NCI-H82 (cell line): ENCODE measurements at regions not wholly inside any gene's neighbourhood (a gene's known extent, or its start where the extent isn't known, plus 50 kb on each side); places are given as distances from the start of the nearest gene placed in this dataset.

Experiments used
- DNase-seq: peaks from one replicate; lab custom pipeline; 2025; lab: John Stamatoyannopoulos, UW

- peak; percentile 25 for DNase-seq
Measured at GRCh38 chr16:59236804-59237458, 502.8 kb upstream of the GOT2 start.

DNA sequence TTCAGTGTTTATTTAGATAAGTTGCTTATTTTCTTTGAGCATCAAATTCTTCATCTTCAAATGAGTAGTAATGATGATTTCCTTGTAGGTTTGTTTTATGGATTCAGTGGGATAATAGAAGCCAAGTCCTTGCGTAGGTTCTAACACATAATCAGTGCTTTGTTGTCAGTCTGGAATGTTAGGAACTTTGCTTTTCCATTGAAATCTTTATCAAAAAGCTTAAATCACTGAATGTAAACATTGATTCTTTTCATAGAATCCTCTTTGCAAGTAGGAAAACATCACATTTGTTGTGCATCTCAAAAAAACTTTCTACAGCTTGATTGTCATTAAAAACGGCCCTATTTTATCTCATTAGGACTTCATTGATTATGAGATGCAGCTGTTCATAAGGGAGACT, 490.3 kb upstream of the GOT2 start:
- no peak for DNase-seq

DNA sequence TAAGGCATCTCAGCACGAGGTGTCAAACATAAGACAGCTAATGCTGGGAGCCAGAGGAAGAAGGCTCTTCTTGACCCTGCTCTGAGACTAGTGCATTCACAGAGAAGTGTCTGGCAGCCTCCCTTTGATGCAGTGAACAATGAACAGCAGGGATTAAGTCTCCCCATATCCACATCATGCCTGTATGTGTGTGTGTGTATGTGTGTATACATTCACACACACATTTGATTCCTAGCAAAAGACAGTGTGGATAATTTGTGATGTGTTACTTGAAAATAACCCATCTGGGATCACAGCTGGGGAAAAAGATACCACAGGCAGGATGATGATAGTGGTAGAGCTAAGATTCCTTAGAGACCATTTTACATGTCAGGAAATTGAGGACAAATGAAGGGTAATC, 485.9 kb upstream of the GOT2 start:
- DNase-seq = no peak

DNA sequence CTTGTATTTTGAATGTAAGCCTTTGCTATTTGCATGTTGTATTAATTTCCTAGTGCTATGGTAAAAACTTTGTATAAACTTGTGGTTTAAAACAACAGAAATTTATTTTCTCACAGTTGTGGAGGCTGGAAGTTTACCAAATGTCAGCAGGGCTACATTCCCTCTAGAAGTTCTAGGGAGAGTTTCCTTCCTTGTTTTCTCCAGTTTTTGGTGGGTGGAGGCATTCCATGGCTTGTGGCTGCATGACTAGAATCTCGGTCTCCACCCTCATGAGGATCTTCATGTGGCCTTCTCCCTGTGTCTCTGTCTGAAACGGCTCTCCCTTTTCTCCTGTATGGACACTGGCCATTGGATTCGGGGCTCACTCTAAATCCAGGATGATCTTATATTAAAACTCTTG, 482.2 kb upstream of the GOT2 start:
- no peak for DNase-seq

- no peak for DNase-seq
Measured at GRCh38 chr16:59214455-59214854, 480.3 kb upstream of the GOT2 start.

DNA sequence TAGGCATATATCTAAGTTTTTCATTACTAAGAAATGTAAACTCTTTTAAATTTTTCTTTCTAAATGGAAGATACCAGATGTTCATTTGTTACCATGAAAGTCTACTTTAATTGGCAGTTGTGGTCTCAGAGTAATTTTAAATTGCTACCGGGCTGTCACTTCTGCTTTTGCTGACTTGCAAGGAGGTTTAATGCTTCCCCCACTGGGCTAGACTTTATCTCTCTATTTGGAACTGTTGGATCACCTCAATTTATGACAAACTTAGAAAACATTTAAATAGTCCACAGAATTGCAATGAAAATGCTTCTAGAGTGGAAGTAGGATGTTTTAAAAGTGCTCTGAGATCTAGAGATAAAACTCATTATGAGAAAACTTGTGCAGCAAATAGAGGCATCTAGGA, 479.8 kb upstream of the GOT2 start:
- DNase-seq = no peak

- no peak for DNase-seq
Measured at GRCh38 chr16:59212492-59213024, 478.4 kb upstream of the GOT2 start.

GRCh38 chr16:59210955-59211541, 476.9 kb upstream of the GOT2 start:
- DNase-seq = peak; percentile 74

- no peak for DNase-seq
Measured at GRCh38 chr16:59205403-59205802, 471.3 kb upstream of the GOT2 start.

DNA sequence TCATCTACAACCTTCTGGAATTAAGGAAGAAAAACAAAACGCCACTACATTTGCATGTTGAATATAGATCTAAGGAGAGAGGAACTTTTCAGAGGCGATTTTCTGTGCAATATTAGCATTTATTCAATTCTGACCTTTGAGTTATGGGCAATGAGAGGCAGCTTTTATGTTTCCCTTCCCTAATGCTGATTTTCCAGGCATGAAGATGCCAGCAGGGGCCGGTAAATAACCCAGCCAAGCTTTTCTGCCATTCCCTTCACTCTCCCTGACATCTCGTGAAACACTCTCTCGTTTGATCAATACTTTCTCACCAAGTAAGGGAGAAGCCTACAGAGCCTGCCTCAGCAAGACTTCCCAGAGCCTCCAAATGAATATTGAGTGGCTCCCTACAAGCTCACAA, 470.5 kb upstream of the GOT2 start:
- no peak for DNase-seq

DNA sequence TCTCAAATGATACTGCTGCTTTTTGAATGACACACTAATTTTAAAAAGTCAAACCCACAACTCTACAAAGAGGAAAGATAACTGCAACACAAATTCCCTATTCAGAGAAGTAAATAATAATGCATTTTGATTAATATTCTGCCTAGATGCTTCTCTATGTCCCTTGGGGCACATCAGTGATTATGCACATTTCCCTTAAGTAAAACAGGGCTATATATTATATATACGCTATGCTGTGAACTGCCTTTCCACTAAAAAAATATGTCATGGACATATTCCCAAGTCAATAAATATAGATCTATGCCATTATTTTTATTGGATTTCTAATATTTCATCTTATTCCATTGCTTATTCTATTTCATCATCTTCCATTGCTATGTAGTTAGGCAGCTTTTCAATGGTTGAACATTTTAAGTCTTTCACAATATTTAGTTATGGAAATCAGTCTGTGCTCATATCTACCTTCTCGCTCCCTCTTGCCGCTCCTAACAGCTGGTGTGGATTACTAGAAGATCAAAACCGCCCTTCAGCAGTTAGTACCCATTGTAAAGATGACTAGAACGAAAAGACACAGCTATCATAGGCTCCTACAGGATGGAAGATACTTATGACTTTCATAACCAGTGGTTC, 468.2 kb upstream of the GOT2 start:
- DNase-seq = peak; percentile 2

DNA sequence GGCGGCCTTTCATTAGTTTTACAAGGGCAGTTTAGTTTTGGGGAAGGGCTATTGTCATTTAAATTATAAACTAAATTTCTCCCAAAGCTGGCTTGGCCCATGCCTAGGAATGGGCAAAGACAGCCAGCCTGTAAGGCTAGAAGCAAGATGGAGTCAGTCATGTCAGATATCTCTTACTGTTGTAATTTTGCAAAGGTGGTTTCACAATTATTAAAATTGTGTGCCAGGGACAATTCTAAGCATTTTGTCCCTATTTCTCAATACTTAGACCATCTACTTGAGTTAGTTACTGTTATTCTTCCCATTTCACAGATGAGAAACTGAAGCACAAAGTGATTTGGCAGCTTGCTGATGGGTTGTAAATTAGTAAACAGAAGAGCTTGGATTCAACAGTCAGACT, 467.7 kb upstream of the GOT2 start:
- DNase-seq = no peak

DNA sequence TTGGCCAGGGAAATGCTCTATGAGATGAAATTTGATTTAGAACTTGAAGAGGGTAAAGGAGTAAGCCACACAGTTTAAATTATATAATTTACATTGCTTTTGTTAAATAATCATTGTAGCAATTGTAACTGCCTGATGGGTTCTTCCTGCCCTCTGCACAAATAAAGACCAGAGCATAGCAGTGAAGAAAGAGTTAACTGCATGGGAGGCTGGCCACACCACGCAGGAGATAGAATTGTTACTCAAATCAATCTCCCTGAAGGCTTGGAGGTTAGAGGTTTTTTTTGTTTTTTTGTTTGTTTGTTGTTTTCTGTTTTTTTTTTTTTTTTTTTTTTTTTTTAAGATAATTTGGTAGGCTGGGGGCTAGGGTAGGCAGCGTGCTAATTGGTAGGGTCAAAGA, 467.0 kb upstream of the GOT2 start:
- DNase-seq = no peak

- no peak for DNase-seq
Measured at GRCh38 chr16:59198487-59198886, 464.4 kb upstream of the GOT2 start.

- no peak for DNase-seq
Measured at GRCh38 chr16:59195242-59195641, 461.1 kb upstream of the GOT2 start.

GRCh38 chr16:59193637-59194036, 459.5 kb upstream of the GOT2 start:
- DNase-seq = no peak

GRCh38 chr16:59192551-59193199, 458.6 kb upstream of the GOT2 start:
- peak; percentile 71 for DNase-seq

GRCh38 chr16:59190731-59191130, 456.6 kb upstream of the GOT2 start:
- no peak for DNase-seq

GRCh38 chr16:59188029-59188428, 453.9 kb upstream of the GOT2 start:
- DNase-seq = no peak

GRCh38 chr16:59181821-59182420, 447.8 kb upstream of the GOT2 start:
- no peak for DNase-seq

DNA sequence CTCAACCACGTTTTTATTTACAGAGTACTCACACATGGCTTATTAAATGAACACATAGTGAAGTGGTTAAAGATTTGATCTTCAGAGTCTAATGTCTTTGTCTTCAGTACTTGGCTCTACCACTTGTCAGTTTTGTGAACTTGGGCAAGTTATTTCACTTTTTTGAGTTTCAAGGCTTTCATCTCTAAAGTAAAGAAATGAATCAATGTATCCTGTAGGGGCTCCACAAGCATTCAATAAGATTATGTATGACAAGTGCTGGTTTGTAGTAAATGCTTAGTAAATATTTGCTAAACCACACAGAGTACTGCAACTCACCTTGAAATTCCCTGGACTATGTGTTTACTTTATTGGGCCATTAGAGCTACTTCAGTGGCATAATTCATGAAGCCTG, 446.0 kb upstream of the GOT2 start:
- DNase-seq = no peak

DNA sequence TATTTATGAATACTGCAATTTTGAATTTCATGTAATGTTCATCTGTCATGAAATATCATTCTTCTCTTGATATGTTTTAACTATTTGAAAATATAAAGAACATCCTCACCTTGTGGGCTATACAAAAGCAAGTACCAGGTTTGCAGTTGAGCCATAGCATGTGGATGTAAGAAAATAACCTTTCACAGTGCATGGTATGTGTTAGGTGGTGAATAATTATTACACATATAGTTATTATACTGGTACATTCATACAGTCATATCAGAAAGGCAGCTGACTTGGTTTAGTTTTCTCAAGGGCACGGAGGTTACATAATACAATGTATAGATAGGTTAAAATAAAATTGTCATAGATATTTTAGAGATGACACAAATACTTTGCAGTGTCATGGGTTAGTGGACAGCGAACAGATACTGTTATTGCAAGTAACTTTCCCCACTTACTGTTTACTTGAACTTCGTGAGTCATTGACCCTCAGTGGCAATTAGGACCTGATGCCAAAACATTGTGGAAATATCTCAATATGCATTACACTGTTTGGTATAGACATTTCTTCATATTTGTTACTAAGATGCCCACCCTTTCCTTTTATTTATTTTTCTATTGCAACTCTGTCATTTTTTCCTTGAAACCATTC, 445.4 kb upstream of the GOT2 start:
- DNase-seq = no peak
